Spinal cord (tissue), 10 donors: ENCODE measurements at regions not wholly inside any gene's neighbourhood (a gene's known extent, or its start where the extent isn't known, plus 50 kb on each side); places are given as distances from the start of the nearest gene placed in this dataset. TPM values are rescaled to one million over a fixed set of nuclear protein-coding genes. Genes with fewer than 3 reads are reported as not detected.

Experiments
- DNase-seq, 6 donors: peaks; one replicate each; pipeline versions ENCODE4 v3.0.0 to v3.0.0-alpha.2; 2013 to 2015; ENCODE audit warnings: low spot score in 6 of 6, low read depth in 4 of 6
- H3K27ac ChIP-seq: one replicate; pipeline ENCODE4 v1.5.1; 2013; ENCODE audit warnings: low read depth, low read length, control low read depth
- H3K27me3 ChIP-seq: one replicate; pipeline ENCODE4 v1.6.1; 2013; ENCODE audit warnings: low read length; ENCODE audit not compliant: control insufficient read depth, insufficient read depth
- H3K36me3 ChIP-seq: one replicate; pipeline ENCODE4 v1.6.1; 2013; ENCODE audit warnings: low read length; ENCODE audit not compliant: control insufficient read depth, insufficient read depth
- H3K4me1 ChIP-seq: one replicate; pipeline ENCODE4 v1.6.1; 2013; ENCODE audit warnings: low read length; ENCODE audit not compliant: control insufficient read depth, insufficient read depth
- H3K4me3 ChIP-seq: one replicate; pipeline ENCODE4 v1.5.1; 2013; ENCODE audit warnings: low read depth, low read length, control low read depth
- H3K9me3 ChIP-seq: one replicate; pipeline ENCODE4 v1.6.1; 2013; ENCODE audit warnings: low read length; ENCODE audit not compliant: control insufficient read depth, insufficient read depth
- whole genome bisulfite sequencing: methylation state at CpG from one replicate; pipeline ENCODE4 v1.1.5; 2013; ENCODE audit warnings: missing lambda C conversion rate; ENCODE audit not compliant: insufficient coverage; 5-methylcytosine and 5-hydroxymethylcytosine counted together
- small RNA-seq: library from RNA; depleted of rRNA; stranded (forward); fragments of <200 nt; gene quantifications from one replicate; pipeline ENCODE3, GENCODE V24; 2014; ENCODE audit warnings: low replicate concordance
- donor health status: healthy.

GRCh38 chrX:22889819-22890218 is 109.9 kb upstream of the DDX53 start:
- DNase-seq, result no peak
- H3K4me1 ChIP-seq, result no peaks in the 10 kb centered on the region
- 53% methylated on average over 3 of the region's 3 CpGs for WGBS
- H3K4me3 ChIP-seq, result no peak overlapping the region
- H3K9me3 ChIP-seq, result no peaks in the 10 kb centered on the region
- H3K27me3 ChIP-seq, result no peaks in the 10 kb centered on the region
- no peak overlapping the region for H3K27ac ChIP-seq
- no peaks in the 10 kb centered on the region for H3K36me3 ChIP-seq

- no peaks in the 10 kb centered on the region for H3K27me3 ChIP-seq
- no peak overlapping the region for H3K4me3 ChIP-seq
- no peak for DNase-seq
- WGBS, result 40% methylated on average over 1 of the region's 3 CpGs
- no peaks in the 10 kb centered on the region for H3K9me3 ChIP-seq
- no peaks in the 10 kb centered on the region for H3K36me3 ChIP-seq
- no peak overlapping the region for H3K27ac ChIP-seq
- no peaks in the 10 kb centered on the region for H3K4me1 ChIP-seq
These were observed 87.1 kb upstream of the DDX53 start for GRCh38 chrX:22912616-22913015.

GRCh38 chrX:22922961-22923360 is 76.8 kb upstream of the DDX53 start:
- no peak overlapping the region for H3K27ac ChIP-seq
- no peak for DNase-seq
- H3K4me3 ChIP-seq, result no peak overlapping the region
- no peaks in the 10 kb centered on the region for H3K9me3 ChIP-seq
- no peaks in the 10 kb centered on the region for H3K36me3 ChIP-seq
- peaks cover 3% of the 10 kb centered on the region for H3K27me3 ChIP-seq
- WGBS, result 76% methylated on average over 4 of the region's 5 CpGs
- H3K4me1 ChIP-seq, result no peaks in the 10 kb centered on the region

GRCh38 chrX:22934640-22935039 is 65.1 kb upstream of the DDX53 start:
- H3K4me1 ChIP-seq, result no peaks in the 10 kb centered on the region

GRCh38 chrX:22944945-22945344 is 54.8 kb upstream of the DDX53 start:
- H3K27me3 ChIP-seq, result no peaks in the 10 kb centered on the region
- H3K4me3 ChIP-seq, result no peak overlapping the region
- H3K4me1 ChIP-seq, result no peaks in the 10 kb centered on the region
- DNase-seq, result no peak
- no peaks in the 10 kb centered on the region for H3K36me3 ChIP-seq
- no peak overlapping the region for H3K27ac ChIP-seq
- H3K9me3 ChIP-seq, result no peaks in the 10 kb centered on the region
- WGBS, result no CpG with 5 or more reads among the region's 1 CpG

More at GRCh38 chrX:22934640-22935039, 65.1 kb upstream of the DDX53 start:
- H3K27ac ChIP-seq, result no peak overlapping the region
- no peak overlapping the region for H3K4me3 ChIP-seq
- no peak for DNase-seq
- H3K27me3 ChIP-seq, result peaks cover 2% of the 10 kb centered on the region
- H3K9me3 ChIP-seq, result no peaks in the 10 kb centered on the region
- no CpG with 5 or more reads among the region's 2 CpGs for WGBS
- no peaks in the 10 kb centered on the region for H3K36me3 ChIP-seq

Small RNAs in the stretch of these regions (small RNA-seq; reads per million reads assigned to genes)
- gene RNU6-266P, result not detected
